Gastrocnemius medialis (tissue), 4 donors: ENCODE measurements at regions not wholly inside any gene's neighbourhood (a gene's known extent, or its start where the extent isn't known, plus 50 kb on each side); places are given as distances from the start of the nearest gene placed in this dataset.

Experiments used
- ATAC-seq, 2 donors: fragments of 150-250 bp; one replicate each; pipeline ENCODE4 v1.9.1; 2016
- DNase-seq, 2 donors: peaks; one replicate each; pipeline ENCODE4 v3.0.0-alpha.2; 2019
- H3K27ac ChIP-seq, 4 donors: fragments of 200-600 bp; sonication (generic); 1 replicate in 1 of 4; 2 replicates in 3 of 4; pipeline ENCODE4 v1.5.1; 2016 to 2018; ENCODE audit warnings: mild to moderate bottlenecking in 2 of 4, moderate library complexity in 1 of 4
- H3K27me3 ChIP-seq, 3 donors: fragments of 200-600 bp; sonication (generic) in 2 of 3; 1 replicate in 1 of 3; 2 replicates in 2 of 3; pipeline versions ENCODE4 v1.5.1 to v1.6.0; 2016 to 2019; ENCODE audit warnings: mild to moderate bottlenecking in 1 of 3, moderate library complexity in 1 of 3
- H3K36me3 ChIP-seq, 2 donors: fragments of 200-600 bp; sonication (generic) in 1 of 2; one replicate each; pipeline ENCODE4 v1.5.1; 2017 to 2018
- H3K4me1 ChIP-seq, 2 donors: fragments of 200-600 bp; sonication (generic) in 1 of 2; one replicate each; pipeline ENCODE4 v1.5.1; 2016 to 2017; ENCODE audit warnings: mild to moderate bottlenecking in 2 of 2
- H3K4me3 ChIP-seq, 4 donors: fragments of 200-600 bp; sonication (generic) in 3 of 4; 1 replicate in 1 of 4; 2 replicates in 3 of 4; pipeline ENCODE4 v1.5.1; 2016 to 2019; ENCODE audit warnings: mild to moderate bottlenecking in 2 of 4
- H3K9me3 ChIP-seq, 3 donors: fragments of 200-600 bp; sonication (generic) in 2 of 3; 1 replicate in 1 of 3; 2 replicates in 2 of 3; pipeline ENCODE4 v1.5.1; 2016 to 2019
- CTCF ChIP-seq, 5 experiments: fragments of 450-650 bp in 3 of 5; fragments of 200-600 bp in 2 of 5; sonication (generic) in 2 of 5; IDR thresholded peaks in 4 of 5; conservative IDR thresholded peaks in 1 of 5; 1 replicate in 4 of 5; 2 replicates in 1 of 5; pipeline ENCODE4 v1.5.1; 2016 to 2019; ENCODE audit warnings: antibody characterized with exemption in 5 of 5, mild to moderate bottlenecking in 3 of 5, moderate library complexity in 3 of 5
- POLR2A ChIP-seq, 2 donors: fragments of 450-650 bp; IDR thresholded peaks; one replicate each; pipeline ENCODE4 v1.6.1; 2017; ENCODE audit warnings: antibody characterized with exemption in 2 of 2, mild to moderate bottlenecking in 2 of 2, moderate library complexity in 2 of 2
- in situ Hi-C, 4 donors: fragments of 200-750 bp; cut with MboI; loops; one replicate each; pipeline versions ENCODE4 v1.15.0 to v1.8.0; 2017; ENCODE audit warnings: low sequenced_read_pairs in 4 of 4
- intact Hi-C: fragments of 100-400 bp; cut with DNase I; formaldehyde crosslinking; loops from one replicate; pipeline ENCODE4 v1.15.1; 2023; ENCODE audit warnings: low total_unique reads

- no peaks in the 10 kb centered on the region for H3K36me3 ChIP-seq
- no peak overlapping the region for H3K4me3 ChIP-seq
- no peak for TF ChIP-seq POLR2A (IDR thresholded peaks at IDR 0.05)
- no peak for TF ChIP-seq CTCF (IDR thresholded peaks at IDR 0.05 in 4 of 5, conservative IDR thresholded peaks at IDR 0.05 in 1 of 5)
- H3K27me3 ChIP-seq = no peaks in the 10 kb centered on the region
- no peaks in the 10 kb centered on the region for H3K4me1 ChIP-seq
- in situ Hi-C loops = no loop called here
- intact Hi-C loops = no loop called here
- no peak for ATAC-seq
- no peak overlapping the region for H3K27ac ChIP-seq
- H3K9me3 ChIP-seq = no peaks in the 10 kb centered on the region
- no peak for DNase-seq
These were observed 630.5 kb upstream of the MEF2C start for GRCh38 chr5:89513299-89514044.

- H3K27me3 ChIP-seq = no peaks in the 10 kb centered on the region
- in situ Hi-C loops (no loop called here), intact Hi-C loops (no loop called here)
- DNase-seq = no peak
- no peak for ATAC-seq
- no peak overlapping the region for H3K4me3 ChIP-seq
- H3K9me3 ChIP-seq = no peaks in the 10 kb centered on the region
- TF ChIP-seq POLR2A (IDR thresholded peaks at IDR 0.05) = no peak
- no peak for TF ChIP-seq CTCF (IDR thresholded peaks at IDR 0.05 in 4 of 5, conservative IDR thresholded peaks at IDR 0.05 in 1 of 5)
- no peak overlapping the region for H3K27ac ChIP-seq
- H3K4me1 ChIP-seq = no peaks in the 10 kb centered on the region
- H3K36me3 ChIP-seq = no peaks in the 10 kb centered on the region
These were observed 621.1 kb upstream of the MEF2C start for GRCh38 chr5:89504051-89504450.

GRCh38 chr5:89499787-89500186, 616.8 kb upstream of the MEF2C start:
- intact Hi-C loops = no loop called here
- H3K4me3 ChIP-seq = no peak overlapping the region
- no peak for ATAC-seq
- no peak overlapping the region for H3K27ac ChIP-seq
- TF ChIP-seq CTCF (IDR thresholded peaks at IDR 0.05 in 4 of 5, conservative IDR thresholded peaks at IDR 0.05 in 1 of 5) (no peak), POLR2A (IDR thresholded peaks at IDR 0.05) (no peak)
- no peaks in the 10 kb centered on the region for H3K36me3 ChIP-seq
- in situ Hi-C loops = no loop called here
- no peaks in the 10 kb centered on the region for H3K27me3 ChIP-seq
- no peaks in the 10 kb centered on the region for H3K9me3 ChIP-seq
- no peak for DNase-seq
- no peaks in the 10 kb centered on the region for H3K4me1 ChIP-seq

- Histone ChIP-seq H3K4me1 (no peaks in the 10 kb centered on the region), H3K27me3 (no peaks in the 10 kb centered on the region), H3K36me3 (no peaks in the 10 kb centered on the region), H3K4me3 (no peak overlapping the region), H3K27ac (no peak overlapping the region), H3K9me3 (no peaks in the 10 kb centered on the region)
- TF ChIP-seq POLR2A (IDR thresholded peaks at IDR 0.05) = no peak
- no peak for TF ChIP-seq CTCF (IDR thresholded peaks at IDR 0.05 in 4 of 5, conservative IDR thresholded peaks at IDR 0.05 in 1 of 5)
- in situ Hi-C loops (no loop called here), intact Hi-C loops (no loop called here)
- DNase-seq (no peak), ATAC-seq (no peak)
These were observed 615.7 kb upstream of the MEF2C start for GRCh38 chr5:89498699-89499098.

GRCh38 chr5:89493414-89493813, 610.4 kb upstream of the MEF2C start:
- no peaks in the 10 kb centered on the region for H3K27me3 ChIP-seq
- no peaks in the 10 kb centered on the region for H3K36me3 ChIP-seq
- H3K9me3 ChIP-seq = no peaks in the 10 kb centered on the region
- ATAC-seq = no peak
- no peak for TF ChIP-seq CTCF (IDR thresholded peaks at IDR 0.05 in 4 of 5, conservative IDR thresholded peaks at IDR 0.05 in 1 of 5)
- no peak for TF ChIP-seq POLR2A (IDR thresholded peaks at IDR 0.05)
- H3K4me1 ChIP-seq = no peaks in the 10 kb centered on the region
- no peak for DNase-seq
- in situ Hi-C loops (no loop called here), intact Hi-C loops (no loop called here)
- H3K4me3 ChIP-seq = no peak overlapping the region
- H3K27ac ChIP-seq = no peak overlapping the region
